ENCODE measurements at regions not wholly inside any gene's neighbourhood (a gene's known extent, or its start where the extent isn't known, plus 50 kb on each side); places are given as distances from the start of the nearest gene placed in this dataset.

GRCh38 chr6:92706976-92707375 is 712.4 kb downstream of the EPHA7 start:
- TF ChIP-seq, protein P1, sequence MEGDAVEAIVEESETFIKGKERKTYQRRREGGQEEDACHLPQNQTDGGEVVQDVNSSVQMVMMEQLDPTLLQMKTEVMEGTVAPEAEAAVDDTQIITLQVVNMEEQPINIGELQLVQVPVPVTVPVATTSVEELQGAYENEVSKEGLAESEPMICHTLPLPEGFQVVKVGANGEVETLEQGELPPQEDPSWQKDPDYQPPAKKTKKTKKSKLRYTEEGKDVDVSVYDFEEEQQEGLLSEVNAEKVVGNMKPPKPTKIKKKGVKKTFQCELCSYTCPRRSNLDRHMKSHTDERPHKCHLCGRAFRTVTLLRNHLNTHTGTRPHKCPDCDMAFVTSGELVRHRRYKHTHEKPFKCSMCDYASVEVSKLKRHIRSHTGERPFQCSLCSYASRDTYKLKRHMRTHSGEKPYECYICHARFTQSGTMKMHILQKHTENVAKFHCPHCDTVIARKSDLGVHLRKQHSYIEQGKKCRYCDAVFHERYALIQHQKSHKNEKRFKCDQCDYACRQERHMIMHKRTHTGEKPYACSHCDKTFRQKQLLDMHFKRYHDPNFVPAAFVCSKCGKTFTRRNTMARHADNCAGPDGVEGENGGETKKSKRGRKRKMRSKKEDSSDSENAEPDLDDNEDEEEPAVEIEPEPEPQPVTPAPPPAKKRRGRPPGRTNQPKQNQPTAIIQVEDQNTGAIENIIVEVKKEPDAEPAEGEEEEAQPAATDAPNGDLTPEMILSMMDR (IDR thresholded peaks at IDR 0.05) = no peak
- no peak for TF ChIP-seq POLR2A (IDR thresholded peaks at IDR 0.05)

Data from thyroid gland (tissue), 4 donors.